ENCODE measurements at regions not wholly inside any gene's neighbourhood (a gene's known extent, or its start where the extent isn't known, plus 50 kb on each side); places are given as distances from the start of the nearest gene placed in this dataset.
"Not testable (repeated sequence)": the region's sequence is repeated elsewhere in the genome, so short reads cannot be mapped to it uniquely, and the experiment has no call there.

DNA sequence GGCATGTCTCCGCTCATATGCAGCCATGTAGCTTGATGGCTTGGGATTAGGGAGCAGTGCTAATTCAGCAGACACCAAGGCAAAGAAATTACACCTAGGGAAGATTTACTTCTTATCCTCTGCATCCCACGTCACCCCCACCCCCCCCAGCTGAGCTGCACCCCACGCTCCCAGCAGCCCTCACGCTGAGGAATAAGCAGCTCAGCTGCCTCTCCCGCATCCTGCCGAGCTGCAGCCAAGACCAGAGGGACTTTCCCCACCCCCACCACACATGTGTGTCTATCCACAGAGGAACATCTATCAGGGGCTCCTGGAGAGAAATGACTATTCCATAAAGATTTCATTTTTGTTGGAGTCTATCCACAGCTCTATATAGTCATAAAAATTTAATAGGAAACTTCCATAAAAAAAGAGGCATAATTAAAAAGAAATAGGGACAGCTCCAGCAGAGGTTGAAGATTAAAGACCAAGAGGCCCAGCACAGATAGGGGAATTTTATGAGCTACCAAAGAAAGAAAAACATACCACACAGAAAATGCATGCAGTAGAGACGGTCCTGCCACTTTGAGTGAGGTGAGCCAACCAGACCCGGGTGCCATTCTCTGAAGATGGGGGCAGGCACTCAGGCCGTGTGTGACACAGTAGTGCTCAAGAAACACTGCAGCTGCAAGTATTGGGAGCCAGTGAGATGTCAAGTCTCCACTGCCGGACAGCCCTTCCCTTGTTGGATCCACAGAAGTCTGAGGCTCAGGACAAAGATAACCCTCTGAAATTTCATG lies 274.8 kb downstream of the BCL2L11 start:
- intact Hi-C loops (cut with micrococcal nuclease); H3K27ac ChIP-seq (ENCODE audit: low read depth, low read length); H3K4me3 ChIP-seq (ENCODE audit: low read length); H3K4me1 Mint-ChIP-seq; CTCF ChIA-PET; POLR2A ChIA-PET; H3K4me1 ChIP-seq (ENCODE audit: control insufficient read depth in 2 of 2, insufficient read depth in 2 of 2, low read length in 2 of 2); H3K9me3 Mint-ChIP-seq; H3K36me3 ChIP-seq (ENCODE audit: control insufficient read depth in 2 of 3, insufficient read depth in 3 of 3, low read length in 3 of 3); H3K27me3 ChIP-seq (ENCODE audit: control insufficient read depth in 2 of 2, insufficient read depth in 2 of 2, low read length in 2 of 2); H3K9me3 ChIP-seq (ENCODE audit: control insufficient read depth in 2 of 3, low read length in 3 of 3); H3K27me3 Mint-ChIP-seq: not testable (repeated sequence)
- peak overlapping the region in 2 of 10 donors; percentile 43 to 44 for H3K4me3 Mint-ChIP-seq
- ATAC-seq (peak; percentile 68), DNase-seq (peak in 3 of 9 donors; percentile 13 to 63 (median 20))
- H3K27ac Mint-ChIP-seq, result peak overlapping the region in 1 of 9 donors; percentile 13
- peaks cover 0 to 11% (median 0%) of the 10 kb centered on the region in 5 donors for H3K36me3 Mint-ChIP-seq

DNA sequence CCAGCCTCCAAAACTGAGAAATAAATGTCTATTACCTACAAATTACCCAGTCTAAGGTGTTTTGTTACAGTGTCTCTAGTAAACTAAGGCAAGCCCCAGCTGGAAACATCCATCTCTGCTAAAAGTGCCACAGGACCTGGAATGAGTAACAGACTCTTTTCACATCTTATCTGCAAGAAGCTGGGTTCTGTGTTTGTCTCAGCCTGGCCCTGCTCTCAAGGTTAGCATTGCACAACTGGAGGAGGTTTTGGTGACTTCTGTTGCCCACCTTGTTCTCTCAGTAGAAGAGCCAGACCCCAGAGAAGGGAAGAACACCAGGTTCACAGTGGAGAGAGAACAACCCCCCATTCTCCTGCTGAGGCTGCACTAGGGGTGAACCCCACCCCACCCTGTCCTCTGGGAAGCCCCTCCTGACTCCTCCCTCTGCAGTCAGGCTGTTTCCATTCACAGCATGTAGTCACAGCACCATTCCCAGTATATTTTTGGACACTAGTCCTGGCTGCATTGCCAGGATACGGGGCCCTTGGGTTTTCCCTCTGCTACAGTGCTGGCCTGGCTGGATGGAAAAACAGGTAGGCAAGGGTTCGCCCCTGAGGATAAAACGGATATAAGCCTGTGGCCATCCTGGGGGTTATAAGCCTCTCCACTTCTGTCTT lies 280.0 kb downstream of the BCL2L11 start:
- H3K36me3 Mint-ChIP-seq; H3K4me3 Mint-ChIP-seq; H3K4me1 Mint-ChIP-seq; H3K4me3 ChIP-seq (ENCODE audit: low read length); CTCF ChIA-PET; intact Hi-C loops (cut with micrococcal nuclease); ATAC-seq; H3K27ac Mint-ChIP-seq; H3K27me3 ChIP-seq (ENCODE audit: control insufficient read depth in 2 of 2, insufficient read depth in 2 of 2, low read length in 2 of 2); H3K9me3 ChIP-seq (ENCODE audit: control insufficient read depth in 2 of 3, low read length in 3 of 3); H3K27ac ChIP-seq (ENCODE audit: low read depth, low read length); POLR2A ChIA-PET; H3K9me3 Mint-ChIP-seq; H3K4me1 ChIP-seq (ENCODE audit: control insufficient read depth in 2 of 2, insufficient read depth in 2 of 2, low read length in 2 of 2); H3K36me3 ChIP-seq (ENCODE audit: control insufficient read depth in 2 of 3, insufficient read depth in 3 of 3, low read length in 3 of 3); DNase-seq; H3K27me3 Mint-ChIP-seq: not testable (repeated sequence)

DNA sequence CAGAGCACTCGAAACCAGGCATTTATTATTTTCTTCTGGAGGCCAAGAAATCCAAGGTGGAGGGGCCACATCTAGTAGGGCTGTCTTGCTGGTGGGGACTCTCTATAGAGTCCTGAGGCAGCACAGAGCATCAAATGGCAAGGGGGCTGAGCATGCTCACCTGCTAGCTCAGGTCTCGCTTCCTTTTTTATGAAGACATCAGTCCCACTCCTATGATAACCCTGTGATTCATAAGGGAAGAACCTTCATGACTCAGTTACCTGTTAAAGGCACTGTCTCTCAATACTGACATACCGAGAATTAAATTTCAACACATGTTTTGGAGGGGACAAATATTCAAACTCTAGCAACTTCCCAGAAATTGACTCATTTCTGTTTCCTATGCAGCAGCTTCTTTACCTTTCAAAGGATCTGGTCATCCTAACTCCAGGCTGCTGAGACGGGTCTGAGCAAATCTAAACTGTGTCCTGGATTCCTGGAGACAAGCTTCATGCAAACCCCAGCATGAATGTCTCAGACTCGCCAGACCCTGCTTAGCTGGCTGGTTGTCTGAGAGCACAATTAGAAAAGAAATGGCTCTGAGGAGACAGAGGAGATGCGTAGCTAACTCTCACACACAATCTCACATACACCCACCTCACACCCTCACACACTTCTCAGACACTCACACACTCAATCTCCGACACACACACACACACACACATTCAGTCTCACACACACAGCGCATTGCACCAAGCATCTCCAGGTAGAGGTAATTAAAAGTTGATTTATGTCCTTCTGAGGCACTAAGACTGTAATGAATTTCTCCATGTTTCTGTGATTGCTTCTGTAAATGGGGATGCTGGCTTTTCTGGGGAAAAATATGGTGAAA lies 280.8 kb downstream of the BCL2L11 start:
- intact Hi-C loops (cut with micrococcal nuclease); H3K27ac ChIP-seq (ENCODE audit: low read depth, low read length); H3K4me1 ChIP-seq (ENCODE audit: control insufficient read depth in 2 of 2, insufficient read depth in 2 of 2, low read length in 2 of 2); H3K9me3 ChIP-seq (ENCODE audit: control insufficient read depth in 2 of 3, low read length in 3 of 3); CTCF ChIA-PET; H3K27me3 Mint-ChIP-seq; POLR2A ChIA-PET; H3K36me3 ChIP-seq (ENCODE audit: control insufficient read depth in 2 of 3, insufficient read depth in 3 of 3, low read length in 3 of 3); H3K9me3 Mint-ChIP-seq; H3K4me3 ChIP-seq (ENCODE audit: low read length); DNase-seq; H3K4me1 Mint-ChIP-seq; H3K36me3 Mint-ChIP-seq; H3K27me3 ChIP-seq (ENCODE audit: control insufficient read depth in 2 of 2, insufficient read depth in 2 of 2, low read length in 2 of 2); ATAC-seq: not testable (repeated sequence)
- H3K27ac Mint-ChIP-seq, result peak overlapping the region in 1 of 9 donors; percentile 47
- peak overlapping the region in 1 of 10 donors; percentile 45 for H3K4me3 Mint-ChIP-seq

DNA sequence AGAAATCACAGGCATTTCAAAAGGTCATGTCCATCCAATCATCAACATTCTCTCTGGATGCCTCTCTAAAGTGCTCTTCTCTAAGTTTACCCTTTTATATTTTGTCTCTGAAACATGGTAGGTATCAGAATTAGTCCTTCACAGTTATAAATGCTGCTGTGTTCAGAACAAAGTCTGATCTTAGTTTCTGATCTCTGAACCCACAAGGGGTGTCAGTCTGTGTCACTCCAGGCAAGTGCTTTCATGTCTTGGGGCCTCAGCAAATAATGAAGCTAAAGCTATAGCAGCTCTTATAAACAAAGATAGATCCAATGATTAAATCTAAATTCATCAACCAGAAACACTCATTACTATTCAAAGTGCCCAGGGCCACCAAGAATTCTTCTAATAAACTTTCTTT lies 281.7 kb downstream of the BCL2L11 start:
- peak; percentile 79 for ATAC-seq
- H3K27ac Mint-ChIP-seq; CTCF ChIA-PET; H3K27me3 Mint-ChIP-seq; H3K36me3 Mint-ChIP-seq; H3K4me3 Mint-ChIP-seq; H3K9me3 ChIP-seq (ENCODE audit: control insufficient read depth in 2 of 3, low read length in 3 of 3); H3K27ac ChIP-seq (ENCODE audit: low read depth, low read length); H3K4me1 Mint-ChIP-seq; H3K27me3 ChIP-seq (ENCODE audit: control insufficient read depth in 2 of 2, insufficient read depth in 2 of 2, low read length in 2 of 2); H3K9me3 Mint-ChIP-seq; H3K4me3 ChIP-seq (ENCODE audit: low read length); DNase-seq; H3K4me1 ChIP-seq (ENCODE audit: control insufficient read depth in 2 of 2, insufficient read depth in 2 of 2, low read length in 2 of 2); intact Hi-C loops (cut with micrococcal nuclease); POLR2A ChIA-PET; H3K36me3 ChIP-seq (ENCODE audit: control insufficient read depth in 2 of 3, insufficient read depth in 3 of 3, low read length in 3 of 3): not testable (repeated sequence)

DNA sequence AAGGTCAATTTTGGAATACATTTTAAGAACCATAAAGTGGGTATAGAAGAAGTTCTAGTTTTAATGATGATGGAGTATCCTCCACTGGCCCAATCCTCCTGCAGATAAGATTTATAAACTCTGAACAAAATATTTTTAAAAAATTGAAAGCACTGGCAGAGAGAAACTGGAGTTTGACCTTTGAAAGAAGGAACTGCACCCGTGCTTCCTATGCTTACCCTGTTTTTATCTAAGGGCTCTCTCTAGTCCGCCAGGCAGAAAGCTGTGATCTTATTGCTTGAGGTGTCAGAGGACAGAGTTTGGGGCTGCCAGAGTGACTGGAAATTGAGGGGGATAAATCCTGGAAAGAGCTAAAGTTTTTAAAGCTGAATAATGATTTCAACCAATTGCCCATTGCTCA lies 282.6 kb downstream of the BCL2L11 start:
- H3K27me3 Mint-ChIP-seq; H3K36me3 Mint-ChIP-seq; ATAC-seq; H3K4me3 Mint-ChIP-seq; H3K27me3 ChIP-seq (ENCODE audit: control insufficient read depth in 2 of 2, insufficient read depth in 2 of 2, low read length in 2 of 2); CTCF ChIA-PET; H3K27ac Mint-ChIP-seq; POLR2A ChIA-PET; DNase-seq; H3K4me1 Mint-ChIP-seq; H3K36me3 ChIP-seq (ENCODE audit: control insufficient read depth in 2 of 3, insufficient read depth in 3 of 3, low read length in 3 of 3); H3K27ac ChIP-seq (ENCODE audit: low read depth, low read length); H3K9me3 ChIP-seq (ENCODE audit: control insufficient read depth in 2 of 3, low read length in 3 of 3); H3K4me3 ChIP-seq (ENCODE audit: low read length); H3K9me3 Mint-ChIP-seq; intact Hi-C loops (cut with micrococcal nuclease); H3K4me1 ChIP-seq (ENCODE audit: control insufficient read depth in 2 of 2, insufficient read depth in 2 of 2, low read length in 2 of 2): not testable (repeated sequence)

DNA sequence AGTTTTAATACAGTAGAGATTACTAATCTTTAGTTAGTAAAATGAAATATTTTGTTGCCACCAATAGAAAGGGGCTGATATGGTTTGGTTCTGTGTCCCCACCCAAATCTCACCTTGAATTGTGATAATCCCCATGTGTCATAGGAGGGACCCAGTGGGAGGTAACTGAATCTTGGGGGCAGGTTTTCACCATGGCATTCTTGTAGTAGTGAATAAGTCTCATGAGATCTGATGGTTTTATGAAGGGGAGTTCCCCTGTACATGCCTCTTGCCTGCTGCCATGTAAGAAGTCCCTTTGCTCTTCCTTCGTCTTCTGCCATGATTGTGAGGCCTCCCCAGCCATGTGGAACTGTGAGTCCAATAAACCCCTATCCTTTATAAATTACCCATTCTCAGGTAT lies 285.9 kb downstream of the BCL2L11 start:
- H3K36me3 Mint-ChIP-seq; H3K4me1 ChIP-seq (ENCODE audit: control insufficient read depth in 2 of 2, insufficient read depth in 2 of 2, low read length in 2 of 2); H3K4me3 Mint-ChIP-seq; ATAC-seq; DNase-seq; H3K9me3 ChIP-seq (ENCODE audit: control insufficient read depth in 2 of 3, low read length in 3 of 3); H3K4me1 Mint-ChIP-seq; POLR2A ChIA-PET; CTCF ChIA-PET; H3K4me3 ChIP-seq (ENCODE audit: low read length); H3K36me3 ChIP-seq (ENCODE audit: control insufficient read depth in 2 of 3, insufficient read depth in 3 of 3, low read length in 3 of 3); H3K27ac Mint-ChIP-seq; H3K27ac ChIP-seq (ENCODE audit: low read depth, low read length); H3K9me3 Mint-ChIP-seq; H3K27me3 Mint-ChIP-seq; H3K27me3 ChIP-seq (ENCODE audit: control insufficient read depth in 2 of 2, insufficient read depth in 2 of 2, low read length in 2 of 2); intact Hi-C loops (cut with micrococcal nuclease): not testable (repeated sequence)
